Tibial nerve (tissue), 4 donors: ENCODE measurements at regions not wholly inside any gene's neighbourhood (a gene's known extent, or its start where the extent isn't known, plus 50 kb on each side); places are given as distances from the start of the nearest gene placed in this dataset. TPM values are rescaled to one million over a fixed set of nuclear protein-coding genes. Genes with fewer than 3 reads are reported as not detected.

Source experiments
- DNase-seq, 2 donors: peaks; one replicate each; pipeline ENCODE4 v3.0.0-alpha.2; 2019; ENCODE audit warnings: low spot score in 2 of 2
- H3K27ac ChIP-seq, 4 donors: fragments of 200-600 bp; sonication (generic) in 3 of 4; one replicate each; pipeline ENCODE4 v1.5.1; 2017 to 2019; ENCODE audit warnings: mild to moderate bottlenecking in 1 of 4
- H3K27me3 ChIP-seq, 2 donors: fragments of 200-600 bp; sonication (generic) in 1 of 2; one replicate each; pipeline versions ENCODE4 v1.5.1 to v1.6.0; 2017 to 2019
- H3K36me3 ChIP-seq, 3 donors: fragments of 200-600 bp; sonication (generic); one replicate each; pipeline ENCODE4 v1.5.1; 2018 to 2019
- H3K4me1 ChIP-seq, 4 donors: fragments of 200-600 bp; sonication (generic) in 3 of 4; one replicate each; pipeline ENCODE4 v1.5.1; 2017 to 2019
- H3K4me3 ChIP-seq, 4 donors: fragments of 200-600 bp; sonication (generic) in 3 of 4; one replicate each; pipeline ENCODE4 v1.5.1; 2017 to 2019; ENCODE audit warnings: mild to moderate bottlenecking in 1 of 4, moderate library complexity in 1 of 4
- H3K9me3 ChIP-seq, 4 donors: fragments of 200-600 bp; sonication (generic) in 3 of 4; one replicate each; pipeline ENCODE4 v1.5.1; 2017 to 2019
- EP300 ChIP-seq, 2 donors: sonication (generic); formaldehyde crosslinking; IDR thresholded peaks; one replicate each; pipeline ENCODE4 v1.6.1; 2017; ENCODE audit warnings: antibody characterized with exemption in 2 of 2, mild to moderate bottlenecking in 1 of 2
- POLR2A ChIP-seq, 2 donors: fragments of 450-650 bp; IDR thresholded peaks; one replicate each; pipeline ENCODE4 v1.6.1; 2017; ENCODE audit warnings: antibody characterized with exemption in 2 of 2, mild to moderate bottlenecking in 2 of 2, moderate library complexity in 2 of 2
- WGBS, 2 donors: methylation state at CpG; one replicate each; pipeline ENCODE4 v1.1.5; 2018; 5-methylcytosine and 5-hydroxymethylcytosine counted together
- small RNA-seq: library from RNA; depleted of rRNA; stranded (forward); fragments of <200 nt; gene quantifications from one replicate; pipeline ENCODE3, GENCODE V24; 2016
- TF ChIP-seq, protein P1 (sequence below), 5 experiments: fragments of 200-600 bp in 3 of 5; fragments of 450-650 bp in 2 of 5; sonication (generic) in 3 of 5; IDR thresholded peaks; one replicate each; pipeline ENCODE4 v1.5.1; 2016 to 2019; ENCODE audit warnings: antibody characterized with exemption in 5 of 5, mild to moderate bottlenecking in 3 of 5, moderate library complexity in 2 of 5

GRCh38 chr2:154911729-154912128, 213.2 kb downstream of the KCNJ3 start:
- TF ChIP-seq EP300 (IDR thresholded peaks at IDR 0.05) (no peak), POLR2A (IDR thresholded peaks at IDR 0.05) (no peak)
- TF ChIP-seq, protein P1, sequence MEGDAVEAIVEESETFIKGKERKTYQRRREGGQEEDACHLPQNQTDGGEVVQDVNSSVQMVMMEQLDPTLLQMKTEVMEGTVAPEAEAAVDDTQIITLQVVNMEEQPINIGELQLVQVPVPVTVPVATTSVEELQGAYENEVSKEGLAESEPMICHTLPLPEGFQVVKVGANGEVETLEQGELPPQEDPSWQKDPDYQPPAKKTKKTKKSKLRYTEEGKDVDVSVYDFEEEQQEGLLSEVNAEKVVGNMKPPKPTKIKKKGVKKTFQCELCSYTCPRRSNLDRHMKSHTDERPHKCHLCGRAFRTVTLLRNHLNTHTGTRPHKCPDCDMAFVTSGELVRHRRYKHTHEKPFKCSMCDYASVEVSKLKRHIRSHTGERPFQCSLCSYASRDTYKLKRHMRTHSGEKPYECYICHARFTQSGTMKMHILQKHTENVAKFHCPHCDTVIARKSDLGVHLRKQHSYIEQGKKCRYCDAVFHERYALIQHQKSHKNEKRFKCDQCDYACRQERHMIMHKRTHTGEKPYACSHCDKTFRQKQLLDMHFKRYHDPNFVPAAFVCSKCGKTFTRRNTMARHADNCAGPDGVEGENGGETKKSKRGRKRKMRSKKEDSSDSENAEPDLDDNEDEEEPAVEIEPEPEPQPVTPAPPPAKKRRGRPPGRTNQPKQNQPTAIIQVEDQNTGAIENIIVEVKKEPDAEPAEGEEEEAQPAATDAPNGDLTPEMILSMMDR (IDR thresholded peaks at IDR 0.05) = no peak
- Histone ChIP-seq H3K36me3 (no peaks in the 10 kb centered on the region), H3K4me3 (no peak overlapping the region), H3K4me1 (no peaks in the 10 kb centered on the region), H3K27ac (no peak overlapping the region), H3K27me3 (no peaks in the 10 kb centered on the region), H3K9me3 (peaks cover 0 to 11% (median 0%) of the 10 kb centered on the region in 4 donors)
- no peak for DNase-seq

DNA sequence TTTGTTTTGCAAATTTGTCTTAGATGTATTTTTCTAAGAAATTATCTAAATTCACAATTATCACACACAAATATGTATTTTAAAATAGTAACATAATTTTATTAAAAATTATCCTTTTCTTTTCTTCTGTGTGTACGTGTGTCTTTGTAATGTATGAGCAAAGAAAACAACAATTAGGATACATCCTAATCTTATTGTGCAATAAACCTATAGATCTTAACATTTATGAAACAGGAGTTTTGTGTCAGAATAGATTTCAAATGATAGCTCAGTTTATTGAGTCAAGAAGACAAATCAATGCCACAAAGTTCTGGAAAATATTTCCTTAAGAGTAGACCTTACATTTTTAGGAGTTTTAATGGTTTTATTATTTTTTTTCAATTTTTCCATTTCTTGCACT, 212.2 kb downstream of the KCNJ3 start:
- H3K4me1 ChIP-seq = no peaks in the 10 kb centered on the region
- H3K36me3 ChIP-seq = no peaks in the 10 kb centered on the region
- H3K27me3 ChIP-seq = no peaks in the 10 kb centered on the region
- 86 to 88% methylated on average over 1 of the region's 1 CpG for WGBS, 2 donors
- peaks cover 0 to 15% (median 0%) of the 10 kb centered on the region in 4 donors for H3K9me3 ChIP-seq
- DNase-seq = no peak
- no peak overlapping the region for H3K27ac ChIP-seq
- H3K4me3 ChIP-seq = no peak overlapping the region
- no peak for TF ChIP-seq EP300 (IDR thresholded peaks at IDR 0.05)
- TF ChIP-seq POLR2A (IDR thresholded peaks at IDR 0.05) = no peak
- TF ChIP-seq, protein P1 (IDR thresholded peaks at IDR 0.05) = no peak

GRCh38 chr2:154908327-154908726, 209.8 kb downstream of the KCNJ3 start:
- no peak for TF ChIP-seq POLR2A (IDR thresholded peaks at IDR 0.05)
- TF ChIP-seq, protein P1 (IDR thresholded peaks at IDR 0.05) = no peak
- no peak for TF ChIP-seq EP300 (IDR thresholded peaks at IDR 0.05)
- H3K36me3 ChIP-seq = no peaks in the 10 kb centered on the region
- H3K27ac ChIP-seq = no peak overlapping the region
- WGBS, 2 donors = 74 to 100% methylated on average over 1 to 4 of the region's 4 CpGs
- H3K4me3 ChIP-seq = no peak overlapping the region
- no peak for DNase-seq
- H3K27me3 ChIP-seq = no peaks in the 10 kb centered on the region
- peaks cover 0 to 15% (median 0%) of the 10 kb centered on the region in 4 donors for H3K9me3 ChIP-seq
- H3K4me1 ChIP-seq = no peaks in the 10 kb centered on the region

Small RNA genes lying in the stretch of these regions (small RNA-seq; reads per million reads assigned to genes)
- gene MTCO1P45 = not detected
- gene RNU6-1001P = not detected
- not detected for gene RNU6-546P
